Heart right ventricle (tissue), 16 donors: ENCODE measurements at regions not wholly inside any gene's neighbourhood (a gene's known extent, or its start where the extent isn't known, plus 50 kb on each side); places are given as distances from the start of the nearest gene placed in this dataset.

Experiments used
- ATAC-seq, 8 donors: fragments of 200-7000 bp; cut with Tn5 transposase; one replicate each; pipeline ENCODE4 v1.9.1; 2020; ENCODE audit warnings: mild to moderate bottlenecking in 8 of 8, moderate library complexity in 8 of 8, moderate number of reproducible peaks in 1 of 8
- DNase-seq, 2 donors: peaks; one replicate each; pipeline ENCODE4 v3.0.0-alpha.2; 2020
- H3K27ac ChIP-seq, 10 donors: fragments of 200-600 bp; sonication (generic) in 2 of 10; one replicate each; pipeline versions ENCODE4 v1.5.0 to v1.8.0; 2020 to 2022; ENCODE audit warnings: mild to moderate bottlenecking in 3 of 10
- H3K27me3 ChIP-seq, 7 donors: fragments of 200-600 bp; one replicate each; pipeline ENCODE4 v1.8.0; 2021 to 2022; ENCODE audit warnings: mild to moderate bottlenecking in 2 of 7
- H3K36me3 ChIP-seq, 9 donors: fragments of 200-600 bp; sonication (generic) in 1 of 9; one replicate each; pipeline versions ENCODE4 v1.5.0 to v1.8.0; 2020 to 2022; ENCODE audit warnings: mild to moderate bottlenecking in 2 of 9
- H3K4me1 ChIP-seq, 9 donors: fragments of 200-600 bp; sonication (generic) in 1 of 9; one replicate each; pipeline versions ENCODE4 v1.5.0 to v1.8.0; 2020 to 2022; ENCODE audit warnings: mild to moderate bottlenecking in 4 of 9
- H3K4me3 ChIP-seq, 10 donors: fragments of 200-600 bp; sonication (generic) in 2 of 10; one replicate each; pipeline versions ENCODE4 v1.5.0 to v1.8.0; 2020 to 2022; ENCODE audit warnings: mild to moderate bottlenecking in 7 of 10, moderate library complexity in 2 of 10
- H3K9me3 ChIP-seq, 11 donors: fragments of 200-600 bp in 10 of 11; sonication (generic) in 2 of 11; one replicate each; pipeline versions ENCODE4 v1.5.0 to v1.8.0; 2013 to 2022; ENCODE audit warnings: mild to moderate bottlenecking in 2 of 11, control low read depth in 1 of 11, moderate library complexity in 1 of 11
- CTCF ChIP-seq, 9 donors: fragments of 200-600 bp; sonication (generic) in 2 of 9; IDR thresholded peaks; one replicate each; pipeline versions ENCODE4 v1.5.0 to v1.8.0; 2021 to 2022; ENCODE audit warnings: antibody characterized with exemption in 9 of 9, mild to moderate bottlenecking in 5 of 9, moderate library complexity in 1 of 9
- WGBS, 2 donors: extraction: QIAGEN DNeasy Blood & Tissue Kit; methylation state at CpG; one replicate each; pipeline ENCODE4 v1.1.7; 2013; ENCODE audit warnings: inconsistent platforms in 1 of 2; 5-methylcytosine and 5-hydroxymethylcytosine counted together
- intact Hi-C, 10 donors: fragments of 100-400 bp; cut with DNase I; formaldehyde crosslinking; loops; one replicate each; pipeline versions ENCODE4 v1.11.1 to v1.14.2; 2022
- donor health status: Arrhythmogenic right ventricular cardiomyopathy.
- donor health status: ischemic (EF 13 %, LVEDD 7.1; RV severe dilation, severe dysfunction).
- donor health status: healthy with polysubstance abuse.
- donor health status: DM: no; HTN: yes; CAD: no.
- donor health status: DM: no; HTN: no; CAD: no.
- donor health status: ischemic (EF 25% LVEDD 6.9; RV normal size, moderate dysfunction).
- donor health status: ischemic (EF 25% LVEDD 5.7; RV mildly dilated, moderate dysfunction).
- donor health status: healthy.
- donor health status: DM: yes; HTN: yes; CAD: no.
- donor health status: Ischemic cardiomyopathy.
- donor health status: ischemic (EF 35%, LVEDD 5.7; RV mildly dilated, moderate dysfunction).
- donor health status: nonischemic (EF 11% LVEDD 7.7; RV severe dilation, severe dysfunction).
- donor health status: DM: yes; HTN: yes; CAD: no.
- donor health status: PGD.
- donor health status: ischemic (EF 29% LVEDD 5.4; RV normal size, mild dysfunction).
- donor health status: nonischemic (EF 23%, LVEDD 6.1; RV moderate dilation, normal function).

DNA sequence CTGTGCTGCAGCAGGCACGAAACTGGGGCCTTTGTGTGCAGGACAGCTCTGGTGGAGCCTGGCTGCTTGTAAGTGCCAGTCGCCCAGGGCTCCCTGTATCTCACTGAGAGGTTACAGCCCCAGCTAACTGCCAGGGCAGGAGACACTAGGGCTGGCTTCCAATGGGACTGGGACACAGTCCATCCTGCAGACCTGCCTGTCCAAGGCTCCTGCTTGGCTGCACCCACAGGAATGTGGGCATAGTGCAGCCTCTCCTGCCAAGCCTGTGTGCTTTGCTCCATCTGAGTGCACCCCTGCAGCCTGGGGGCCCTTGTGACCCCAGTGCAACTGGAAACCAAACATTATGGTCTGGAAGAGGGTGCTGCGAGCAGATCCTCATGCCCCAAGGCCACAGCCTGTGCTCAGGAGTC lies 144.0 kb downstream of the ADAM29 start:
- intact Hi-C loops: no loop called here
- Histone ChIP-seq H3K4me1 (no peaks in the 10 kb centered on the region), H3K9me3 (peaks cover 0 to 13% (median 0%) of the 10 kb centered on the region in 11 donors), H3K27me3 (no peaks in the 10 kb centered on the region), H3K27ac (no peak overlapping the region), H3K36me3 (no peaks in the 10 kb centered on the region), H3K4me3 (no peak overlapping the region)
- ATAC-seq (peak in 3 of 8 donors; percentile 37 to 66 (median 38)), DNase-seq (no peak)
- 65 to 69% methylated on average over 3 of the region's 3 CpGs for WGBS, 2 donors
- no peak for TF ChIP-seq CTCF (IDR thresholded peaks at IDR 0.05)

GRCh38 chr4:175065228-175065627 lies 147.1 kb downstream of the ADAM29 start:
- no peak overlapping the region for H3K27ac ChIP-seq
- H3K4me3 ChIP-seq: no peak overlapping the region
- no peaks in the 10 kb centered on the region for H3K4me1 ChIP-seq
- ATAC-seq (no peak), DNase-seq (no peak)
- TF ChIP-seq CTCF (IDR thresholded peaks at IDR 0.05): no peak
- no peaks in the 10 kb centered on the region for H3K27me3 ChIP-seq
- intact Hi-C loops: no loop called here
- no peaks in the 10 kb centered on the region for H3K36me3 ChIP-seq
- peaks cover 0 to 8% (median 0%) of the 10 kb centered on the region in 11 donors for H3K9me3 ChIP-seq

DNA sequence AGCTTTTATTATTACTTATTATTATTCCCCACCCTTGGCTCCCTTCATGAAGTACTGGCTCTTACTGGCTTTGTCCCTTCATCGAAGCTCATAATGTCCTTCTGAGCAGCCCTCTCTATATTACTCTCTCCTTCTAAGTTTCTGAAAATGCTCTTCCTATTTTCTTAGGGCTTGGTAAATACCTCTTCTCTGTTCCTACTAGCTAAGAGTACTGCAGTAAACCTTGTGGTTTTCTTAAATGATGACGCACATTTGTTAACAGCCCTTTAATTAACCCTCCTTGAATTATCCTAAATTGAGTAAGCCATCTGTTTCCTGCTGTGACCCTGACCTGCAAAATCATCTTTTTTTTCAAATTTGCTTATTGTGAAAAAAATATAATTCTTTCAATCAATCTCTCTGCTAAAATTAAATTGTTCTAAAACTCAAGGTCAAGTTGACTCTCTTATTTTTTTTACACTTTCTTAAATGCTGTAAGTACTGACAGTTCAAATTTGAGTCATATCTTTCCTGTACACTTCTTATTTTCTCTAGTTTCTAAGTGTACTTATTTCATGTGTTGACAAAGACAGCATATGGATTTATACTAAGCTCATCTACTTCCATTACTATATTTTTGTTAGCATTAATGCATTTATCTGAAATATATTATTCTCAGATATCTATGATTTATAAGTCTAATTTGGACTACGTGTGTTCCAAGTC lies 148.9 kb downstream of the ADAM29 start:
- peak in 1 of 8 donors; percentile 31 for ATAC-seq
- intact Hi-C loops: no loop called here

DNA sequence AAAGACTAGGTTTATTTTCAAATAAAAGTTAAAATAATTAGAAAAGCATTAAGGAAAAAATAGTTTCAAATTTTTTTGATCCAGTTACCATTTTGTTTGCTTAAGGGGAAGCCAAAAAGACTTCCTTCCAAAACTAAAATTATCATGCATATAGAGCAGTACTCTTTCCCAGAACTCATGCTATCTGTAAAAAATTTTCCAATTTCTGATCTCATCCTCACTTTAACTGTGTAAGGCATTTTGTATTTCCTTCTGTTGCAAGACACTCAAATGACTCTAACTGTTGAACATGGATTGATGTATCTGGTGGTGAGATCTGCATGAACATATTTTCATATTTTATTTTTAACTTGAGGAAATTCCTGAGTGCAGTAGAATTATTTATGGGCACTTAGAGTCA lies 150.1 kb downstream of the ADAM29 start:
- no peaks in the 10 kb centered on the region for H3K27me3 ChIP-seq
- H3K9me3 ChIP-seq: peaks cover 0 to 10% (median 0%) of the 10 kb centered on the region in 11 donors
- H3K27ac ChIP-seq: no peak overlapping the region
- TF ChIP-seq CTCF (IDR thresholded peaks at IDR 0.05): no peak
- no peak overlapping the region for H3K4me3 ChIP-seq
- no peaks in the 10 kb centered on the region for H3K36me3 ChIP-seq
- no peak for ATAC-seq
- DNase-seq: no peak
- H3K4me1 ChIP-seq: no peaks in the 10 kb centered on the region
- intact Hi-C loops: no loop called here

More for the DNA sequence above, 148.9 kb downstream of the ADAM29 start:
- H3K27me3 ChIP-seq: no peaks in the 10 kb centered on the region
- no peaks in the 10 kb centered on the region for H3K4me1 ChIP-seq
- H3K4me3 ChIP-seq: no peak overlapping the region
- no peak for DNase-seq
- 53 to 66% methylated on average over 3 of the region's 3 CpGs for WGBS, 2 donors
- H3K9me3 ChIP-seq: peaks cover 0 to 10% (median 0%) of the 10 kb centered on the region in 11 donors
- peak overlapping the region in 2 of 10 donors; percentile 34 to 48 for H3K27ac ChIP-seq
- no peaks in the 10 kb centered on the region for H3K36me3 ChIP-seq
- no peak for TF ChIP-seq CTCF (IDR thresholded peaks at IDR 0.05)
